Liver (tissue), 8 donors: ENCODE measurements at regions not wholly inside any gene's neighbourhood (a gene's known extent, or its start where the extent isn't known, plus 50 kb on each side); places are given as distances from the start of the nearest gene placed in this dataset.

ENCODE experiments used
- DNase-seq: peaks from one replicate; pipeline ENCODE4 v3.0.0-alpha.2; 2017; ENCODE audit warnings: low spot score
- H3K27ac ChIP-seq, 2 donors: one replicate each; pipeline ENCODE4 v1.7.0; 2013; ENCODE audit warnings: inconsistent platforms in 2 of 2, low read length in 2 of 2, control low read depth in 1 of 2, low read depth in 1 of 2, mild to moderate bottlenecking in 1 of 2
- H3K27me3 ChIP-seq, 4 donors: one replicate each; pipeline versions ENCODE4 v1.6.1 to v1.7.0; 2013; ENCODE audit warnings: low read length in 3 of 4, inconsistent platforms in 1 of 4, mild to moderate bottlenecking in 1 of 4, moderate library complexity in 1 of 4; ENCODE audit not compliant: control insufficient read depth in 4 of 4, insufficient read depth in 4 of 4
- H3K36me3 ChIP-seq, 4 donors: one replicate each; pipeline versions ENCODE4 v1.6.1 to v1.7.0; 2013; ENCODE audit warnings: low read length in 3 of 4, mild to moderate bottlenecking in 3 of 4, low read depth in 1 of 4, moderate library complexity in 1 of 4; ENCODE audit not compliant: control insufficient read depth in 4 of 4, insufficient read depth in 3 of 4
- H3K4me1 ChIP-seq, 4 donors: one replicate each; pipeline versions ENCODE4 v1.6.1 to v1.7.0; 2013; ENCODE audit warnings: low read length in 3 of 4, mild to moderate bottlenecking in 3 of 4, moderate library complexity in 1 of 4; ENCODE audit not compliant: control insufficient read depth in 4 of 4, insufficient read depth in 4 of 4
- H3K4me3 ChIP-seq, 3 donors: one replicate each; pipeline versions ENCODE4 v1.6.1 to v1.7.0; 2013; ENCODE audit warnings: low read length in 3 of 3, control low read depth in 1 of 3, low read depth in 1 of 3, mild to moderate bottlenecking in 1 of 3
- H3K9ac ChIP-seq, 2 donors: one replicate each; pipeline ENCODE4 v1.7.0; 2013; ENCODE audit warnings: low read length in 2 of 2, mild to moderate bottlenecking in 2 of 2, moderate library complexity in 2 of 2, control low read depth in 1 of 2, low read depth in 1 of 2
- H3K9me3 ChIP-seq, 4 donors: one replicate each; pipeline versions ENCODE4 v1.6.1 to v1.7.0; 2013; ENCODE audit warnings: low read length in 3 of 4; ENCODE audit not compliant: control insufficient read depth in 4 of 4
- ATF3 ChIP-seq: IDR thresholded peaks from 2 replicates; pipeline ENCODE4 v1.6.1; 2016; ENCODE audit warnings: antibody characterized with exemption
- CTCF ChIP-seq: fragments of 150-350 bp; IDR thresholded peaks from 2 replicates; pipeline ENCODE4 v1.5.1; 2017; ENCODE audit warnings: improper control_type of control experiment, low read depth, low read length; ENCODE audit not compliant: missing input control
- EGR1 ChIP-seq, 2 donors: IDR thresholded peaks; 2 replicates each; pipeline ENCODE4 v1.6.1; 2016 to 2018; ENCODE audit warnings: antibody characterized with exemption in 2 of 2, low read depth in 2 of 2
- FOXA1 ChIP-seq: IDR thresholded peaks from 2 replicates; pipeline ENCODE4 v1.6.1; 2016; ENCODE audit warnings: antibody characterized with exemption
- FOXA2 ChIP-seq: IDR thresholded peaks from 2 replicates; pipeline ENCODE4 v1.6.1; 2016; ENCODE audit warnings: antibody characterized with exemption
- HNF4A ChIP-seq, 2 donors: conservative IDR thresholded peaks; 2 replicates each; pipeline ENCODE4 v1.6.1; 2016; ENCODE audit warnings: antibody characterized with exemption in 2 of 2, mild to moderate bottlenecking in 2 of 2
- HNF4G ChIP-seq: IDR thresholded peaks from 2 replicates; pipeline ENCODE4 v1.6.1; 2016; ENCODE audit warnings: antibody characterized with exemption
- JUND ChIP-seq, 2 donors: IDR thresholded peaks; 2 replicates each; pipeline ENCODE4 v1.6.1; 2016; ENCODE audit warnings: antibody characterized with exemption in 2 of 2
- NR2F2 ChIP-seq: IDR thresholded peaks from 2 replicates; pipeline ENCODE4 v1.6.1; 2016; ENCODE audit warnings: antibody characterized with exemption
- RAD21 ChIP-seq, 2 donors: IDR thresholded peaks; 2 replicates each; pipeline ENCODE4 v1.6.1; 2016; ENCODE audit warnings: antibody characterized with exemption in 2 of 2, mild to moderate bottlenecking in 2 of 2
- RXRA ChIP-seq, 2 donors: IDR thresholded peaks; 2 replicates each; pipeline ENCODE4 v1.6.1; 2017 to 2018; ENCODE audit warnings: antibody characterized with exemption in 2 of 2, mild to moderate bottlenecking in 1 of 2
- SP1 ChIP-seq: IDR thresholded peaks from 2 replicates; pipeline ENCODE4 v1.6.1; 2018; ENCODE audit warnings: antibody characterized with exemption, mild to moderate bottlenecking
- TAF1 ChIP-seq: conservative IDR thresholded peaks from 2 replicates; pipeline ENCODE4 v1.6.1; 2016; ENCODE audit warnings: antibody characterized with exemption, mild to moderate bottlenecking
- YY1 ChIP-seq: IDR thresholded peaks from 2 replicates; pipeline ENCODE4 v1.6.1; 2016; ENCODE audit warnings: antibody characterized with exemption, mild to moderate bottlenecking
- WGBS: extraction: QIAGEN DNeasy Blood & Tissue Kit; methylation state at CpG from one replicate; pipeline ENCODE4 v1.1.7; 2013; 5-methylcytosine and 5-hydroxymethylcytosine counted together
- TF ChIP-seq, protein P1 (sequence below): IDR thresholded peaks from 2 replicates; pipeline ENCODE4 v1.6.1; 2016; ENCODE audit warnings: antibody characterized with exemption, mild to moderate bottlenecking
- TF ChIP-seq, protein P2 (sequence below): IDR thresholded peaks from 2 replicates; pipeline ENCODE4 v1.6.1; 2016; ENCODE audit warnings: antibody characterized with exemption
- TF ChIP-seq, protein P3 (sequence below): IDR thresholded peaks from 2 replicates; pipeline ENCODE4 v1.6.1; 2016; ENCODE audit warnings: antibody characterized with exemption
- donor health status: healthy.
- donor health status: healthy.
- donor health status: healthy.
- donor health status: healthy.
- donor health status: healthy.

- H3K27ac ChIP-seq, result no peak overlapping the region
- no peaks in the 10 kb centered on the region for H3K27me3 ChIP-seq
- DNase-seq, result no peak
- no peaks in the 10 kb centered on the region for H3K36me3 ChIP-seq
- no peak for TF ChIP-seq TAF1
- TF ChIP-seq FOXA1, result no peak
- no peak for TF ChIP-seq YY1
- TF ChIP-seq CTCF, result no peak
- TF ChIP-seq FOXA2, result no peak
- no peak for TF ChIP-seq RXRA (IDR thresholded peaks at IDR 0.05)
- TF ChIP-seq, protein P1, sequence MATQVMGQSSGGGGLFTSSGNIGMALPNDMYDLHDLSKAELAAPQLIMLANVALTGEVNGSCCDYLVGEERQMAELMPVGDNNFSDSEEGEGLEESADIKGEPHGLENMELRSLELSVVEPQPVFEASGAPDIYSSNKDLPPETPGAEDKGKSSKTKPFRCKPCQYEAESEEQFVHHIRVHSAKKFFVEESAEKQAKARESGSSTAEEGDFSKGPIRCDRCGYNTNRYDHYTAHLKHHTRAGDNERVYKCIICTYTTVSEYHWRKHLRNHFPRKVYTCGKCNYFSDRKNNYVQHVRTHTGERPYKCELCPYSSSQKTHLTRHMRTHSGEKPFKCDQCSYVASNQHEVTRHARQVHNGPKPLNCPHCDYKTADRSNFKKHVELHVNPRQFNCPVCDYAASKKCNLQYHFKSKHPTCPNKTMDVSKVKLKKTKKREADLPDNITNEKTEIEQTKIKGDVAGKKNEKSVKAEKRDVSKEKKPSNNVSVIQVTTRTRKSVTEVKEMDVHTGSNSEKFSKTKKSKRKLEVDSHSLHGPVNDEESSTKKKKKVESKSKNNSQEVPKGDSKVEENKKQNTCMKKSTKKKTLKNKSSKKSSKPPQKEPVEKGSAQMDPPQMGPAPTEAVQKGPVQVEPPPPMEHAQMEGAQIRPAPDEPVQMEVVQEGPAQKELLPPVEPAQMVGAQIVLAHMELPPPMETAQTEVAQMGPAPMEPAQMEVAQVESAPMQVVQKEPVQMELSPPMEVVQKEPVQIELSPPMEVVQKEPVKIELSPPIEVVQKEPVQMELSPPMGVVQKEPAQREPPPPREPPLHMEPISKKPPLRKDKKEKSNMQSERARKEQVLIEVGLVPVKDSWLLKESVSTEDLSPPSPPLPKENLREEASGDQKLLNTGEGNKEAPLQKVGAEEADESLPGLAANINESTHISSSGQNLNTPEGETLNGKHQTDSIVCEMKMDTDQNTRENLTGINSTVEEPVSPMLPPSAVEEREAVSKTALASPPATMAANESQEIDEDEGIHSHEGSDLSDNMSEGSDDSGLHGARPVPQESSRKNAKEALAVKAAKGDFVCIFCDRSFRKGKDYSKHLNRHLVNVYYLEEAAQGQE, result no peak
- TF ChIP-seq, protein P2, sequence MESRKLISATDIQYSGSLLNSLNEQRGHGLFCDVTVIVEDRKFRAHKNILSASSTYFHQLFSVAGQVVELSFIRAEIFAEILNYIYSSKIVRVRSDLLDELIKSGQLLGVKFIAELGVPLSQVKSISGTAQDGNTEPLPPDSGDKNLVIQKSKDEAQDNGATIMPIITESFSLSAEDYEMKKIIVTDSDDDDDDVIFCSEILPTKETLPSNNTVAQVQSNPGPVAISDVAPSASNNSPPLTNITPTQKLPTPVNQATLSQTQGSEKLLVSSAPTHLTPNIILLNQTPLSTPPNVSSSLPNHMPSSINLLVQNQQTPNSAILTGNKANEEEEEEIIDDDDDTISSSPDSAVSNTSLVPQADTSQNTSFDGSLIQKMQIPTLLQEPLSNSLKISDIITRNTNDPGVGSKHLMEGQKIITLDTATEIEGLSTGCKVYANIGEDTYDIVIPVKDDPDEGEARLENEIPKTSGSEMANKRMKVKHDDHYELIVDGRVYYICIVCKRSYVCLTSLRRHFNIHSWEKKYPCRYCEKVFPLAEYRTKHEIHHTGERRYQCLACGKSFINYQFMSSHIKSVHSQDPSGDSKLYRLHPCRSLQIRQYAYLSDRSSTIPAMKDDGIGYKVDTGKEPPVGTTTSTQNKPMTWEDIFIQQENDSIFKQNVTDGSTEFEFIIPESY, result no peak
- no peak for TF ChIP-seq JUND (IDR thresholded peaks at IDR 0.05)
- no peak for TF ChIP-seq ATF3
- H3K9ac ChIP-seq, result no peak overlapping the region
- peaks cover 0 to 4% (median 1%) of the 10 kb centered on the region in 4 donors for H3K4me1 ChIP-seq
- H3K4me3 ChIP-seq, result no peak overlapping the region
- 80% methylated on average over 6 of the region's 6 CpGs for WGBS
- H3K9me3 ChIP-seq, result no peaks in the 10 kb centered on the region
These were observed 280.3 kb upstream of the TRIB2 start for GRCh38 chr2:12436483-12436882.

- H3K27ac ChIP-seq, result no peak overlapping the region
- WGBS, result 78% methylated on average over 5 of the region's 5 CpGs
- H3K9me3 ChIP-seq, result no peaks in the 10 kb centered on the region
- H3K4me3 ChIP-seq, result no peak overlapping the region
- no peak for TF ChIP-seq EGR1 (IDR thresholded peaks at IDR 0.05; ENCODE audit: low read depth in 2 of 2)
- TF ChIP-seq, protein P1, result no peak
- TF ChIP-seq, protein P3, sequence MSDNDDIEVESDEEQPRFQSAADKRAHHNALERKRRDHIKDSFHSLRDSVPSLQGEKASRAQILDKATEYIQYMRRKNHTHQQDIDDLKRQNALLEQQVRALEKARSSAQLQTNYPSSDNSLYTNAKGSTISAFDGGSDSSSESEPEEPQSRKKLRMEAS, result no peak
- no peak for TF ChIP-seq YY1
- TF ChIP-seq RXRA (IDR thresholded peaks at IDR 0.05), result no peak
- TF ChIP-seq SP1, result no peak
- TF ChIP-seq ATF3, result no peak
- TF ChIP-seq HNF4A (conservative IDR thresholded peaks at IDR 0.05), result no peak
- no peak for TF ChIP-seq HNF4G
- no peak for TF ChIP-seq FOXA1
- TF ChIP-seq FOXA2, result no peak
- no peak for TF ChIP-seq NR2F2
- no peak for TF ChIP-seq RAD21 (IDR thresholded peaks at IDR 0.05)
- no peak for TF ChIP-seq TAF1
- TF ChIP-seq CTCF, result no peak
- no peak for TF ChIP-seq JUND (IDR thresholded peaks at IDR 0.05)
- H3K27me3 ChIP-seq, result no peaks in the 10 kb centered on the region
- H3K4me1 ChIP-seq, result peaks cover 0 to 4% (median 1%) of the 10 kb centered on the region in 4 donors
- H3K36me3 ChIP-seq, result no peaks in the 10 kb centered on the region
- no peak for DNase-seq
- no peak overlapping the region for H3K9ac ChIP-seq
These were observed 279.7 kb upstream of the TRIB2 start for GRCh38 chr2:12436935-12437561.
